Activated T-cell treated with anti-CD3 and anti-CD28 coated beads, Interleukin-2, amount 50 U/mL, for 4 hours (primary cell): ENCODE measurements at regions not wholly inside any gene's neighbourhood (a gene's known extent, or its start where the extent isn't known, plus 50 kb on each side); places are given as distances from the start of the nearest gene placed in this dataset.

Source experiments
- ATAC-seq, 2 donors: fragments of 200-7000 bp; cut with Tn5 transposase; one replicate each; pipeline ENCODE4 v1.10.0; 2021
- DNase-seq: peaks from one replicate; pipeline ENCODE4 v3.0.0-alpha.2; 2020
- H3K27me3 Mint-ChIP-seq: one replicate; pipeline ENCODE4 v1.8.0; 2021; ENCODE audit warnings: low read depth, mixed read lengths
- H3K36me3 Mint-ChIP-seq: one replicate; pipeline ENCODE4 v1.8.0; 2022; ENCODE audit warnings: mixed read lengths; ENCODE audit not compliant: insufficient read depth
- H3K4me1 Mint-ChIP-seq: one replicate; pipeline ENCODE4 v1.8.0; 2021; ENCODE audit warnings: low read depth, mixed read lengths
- H3K4me3 Mint-ChIP-seq: one replicate; pipeline ENCODE4 v1.8.0; 2021; ENCODE audit warnings: mild to moderate bottlenecking, moderate library complexity, mixed read lengths
- H3K9me3 Mint-ChIP-seq: one replicate; pipeline ENCODE4 v1.8.0; 2021; ENCODE audit warnings: mixed read lengths

DNA sequence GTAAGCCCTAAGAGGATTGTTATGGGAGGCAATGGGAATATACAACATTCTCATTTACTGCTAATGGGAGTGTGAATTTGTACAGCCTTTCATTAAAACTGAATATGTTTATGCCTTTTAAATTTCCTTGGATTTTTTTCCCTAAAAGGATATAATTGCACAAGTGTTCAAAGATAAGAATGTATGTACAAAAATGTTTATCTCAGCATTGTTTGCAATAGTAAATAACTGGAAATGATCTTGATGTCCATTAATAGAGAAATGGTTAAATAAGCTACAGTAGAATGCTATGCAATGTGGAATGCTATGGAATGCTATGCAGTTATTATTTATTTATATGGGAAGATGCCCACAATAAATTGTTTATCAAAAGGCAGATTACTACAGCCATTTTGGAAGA lies 62.5 kb upstream of the SLC38A2 start:
- H3K4me3 Mint-ChIP-seq = no peak overlapping the region

DNA sequence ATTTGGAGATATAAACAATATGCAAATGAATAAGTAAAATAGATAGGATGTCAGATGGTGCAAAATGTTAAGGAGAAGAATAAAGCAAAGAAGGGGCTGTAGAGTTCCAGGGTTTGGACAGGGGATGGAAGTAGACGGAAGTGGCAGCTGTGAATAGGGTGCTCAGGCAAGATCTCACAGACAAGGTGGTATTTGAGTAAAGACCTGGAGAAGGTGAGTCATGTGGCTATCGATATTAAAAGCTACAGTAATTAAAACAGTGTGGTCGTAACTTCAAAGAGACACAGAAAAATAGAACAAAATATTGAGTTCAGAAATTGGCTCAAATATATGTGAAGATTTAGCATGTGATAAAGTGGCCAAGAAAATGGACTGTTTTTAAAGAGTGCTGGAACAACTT lies 61.3 kb upstream of the SLC38A2 start:
- ATAC-seq (no peak), DNase-seq (no peak)
- Mint-ChIP-seq H3K4me3 (no peak overlapping the region), H3K9me3 (no peaks in the 10 kb centered on the region), H3K36me3 (no peaks in the 10 kb centered on the region), H3K27me3 (no peaks in the 10 kb centered on the region), H3K4me1 (peaks cover 22% of the 10 kb centered on the region)

More for the DNA sequence above, 62.5 kb upstream of the SLC38A2 start:
- H3K27me3 Mint-ChIP-seq = no peaks in the 10 kb centered on the region
- H3K36me3 Mint-ChIP-seq = no peaks in the 10 kb centered on the region
- ATAC-seq = no peak
- H3K9me3 Mint-ChIP-seq = no peaks in the 10 kb centered on the region
- peaks cover 14% of the 10 kb centered on the region for H3K4me1 Mint-ChIP-seq
- DNase-seq = no peak

DNA sequence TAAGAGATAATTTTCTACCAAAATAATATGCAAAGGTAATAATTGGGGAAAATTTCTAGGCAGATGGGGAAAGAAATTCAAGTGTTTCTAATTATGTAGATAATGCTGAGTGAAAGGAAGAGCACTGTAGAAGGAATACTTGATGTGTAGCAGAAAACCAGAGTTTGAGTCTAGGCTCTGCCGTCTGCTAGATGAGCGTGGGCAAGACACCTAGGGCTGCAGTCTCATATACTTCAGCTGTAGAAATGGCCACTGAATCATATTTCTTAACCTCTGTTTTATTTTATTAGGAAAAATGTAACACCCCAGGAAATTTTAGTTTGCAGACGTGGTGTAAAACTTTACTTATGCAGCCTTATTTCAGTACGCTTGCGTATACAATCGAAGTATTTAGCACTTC lies 59.8 kb upstream of the SLC38A2 start:
- Mint-ChIP-seq H3K4me1 (peaks cover 22% of the 10 kb centered on the region), H3K36me3 (peaks cover 3% of the 10 kb centered on the region), H3K9me3 (no peaks in the 10 kb centered on the region), H3K27me3 (no peaks in the 10 kb centered on the region), H3K4me3 (no peak overlapping the region)
- DNase-seq (no peak), ATAC-seq (no peak)

DNA sequence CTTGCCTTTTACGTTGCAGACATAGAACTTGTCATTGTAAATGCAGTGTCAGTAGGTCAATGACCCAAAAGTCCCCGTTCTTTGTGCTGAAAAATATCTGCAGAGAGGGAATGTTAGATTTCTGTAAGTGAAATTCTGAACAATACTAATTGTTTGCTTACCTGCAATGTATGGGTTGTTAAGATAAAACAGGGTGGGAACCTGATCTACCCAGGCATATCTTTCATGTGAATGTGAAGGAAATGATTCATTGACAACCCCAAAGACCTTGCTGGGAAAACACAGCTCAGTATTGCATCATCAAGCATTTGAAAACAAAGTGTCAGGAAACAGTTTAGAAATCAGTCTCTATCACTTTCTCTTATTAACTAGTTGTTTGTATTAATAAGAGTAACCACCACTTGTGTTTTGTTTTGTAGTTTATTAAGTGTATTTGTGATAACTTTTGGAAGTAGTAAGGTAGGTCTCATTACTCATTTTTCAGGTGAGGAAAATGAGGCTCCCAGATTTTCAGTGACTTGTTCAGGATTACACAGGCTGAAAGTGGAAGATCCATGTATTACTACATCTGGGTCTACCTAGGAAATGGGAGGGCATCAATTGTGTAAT lies 57.9 kb upstream of the SLC38A2 start:
- H3K4me3 Mint-ChIP-seq = peak overlapping the region; percentile 39
- peak; percentile 88 to 90 for ATAC-seq
- H3K36me3 Mint-ChIP-seq = peaks cover 6% of the 10 kb centered on the region
- H3K9me3 Mint-ChIP-seq = no peaks in the 10 kb centered on the region
- peaks cover 22% of the 10 kb centered on the region for H3K4me1 Mint-ChIP-seq
- no peak for DNase-seq
- H3K27me3 Mint-ChIP-seq = no peaks in the 10 kb centered on the region
